Adrenal gland (tissue), 9 donors: ENCODE measurements at regions not wholly inside any gene's neighbourhood (a gene's known extent, or its start where the extent isn't known, plus 50 kb on each side); places are given as distances from the start of the nearest gene placed in this dataset.

Source experiments
- DNase-seq, 7 donors: peaks; one replicate each; pipeline ENCODE4 v3.0.0-alpha.2; 2019 to 2020
- H3K27ac ChIP-seq, 5 donors: fragments of 200-600 bp; sonication (generic) in 4 of 5; 1 replicate in 3 of 5; 2 replicates in 2 of 5; pipeline versions ENCODE4 v1.5.1 to v1.8.0; 2016 to 2020; ENCODE audit warnings: mild to moderate bottlenecking in 1 of 5
- H3K27me3 ChIP-seq: fragments of 200-600 bp; 2 replicates; pipeline ENCODE4 v1.8.0; 2021
- H3K36me3 ChIP-seq, 2 donors: fragments of 200-600 bp; replicated peaks in 1 of 2; 1 replicate in 1 of 2; 2 replicates in 1 of 2; pipeline versions ENCODE4 v1.5.1 to v1.8.0; 2018 to 2022
- H3K4me1 ChIP-seq, 2 donors: fragments of 200-600 bp; replicated peaks in 1 of 2; 1 replicate in 1 of 2; 2 replicates in 1 of 2; pipeline versions ENCODE4 v1.5.1 to v1.8.0; 2018 to 2021
- H3K4me3 ChIP-seq, 4 donors: fragments of 200-600 bp; sonication (generic) in 3 of 4; one replicate each; pipeline ENCODE4 v1.5.1; 2016 to 2018
- H3K9me3 ChIP-seq, 3 donors: fragments of 200-600 bp; sonication (generic) in 1 of 3; replicated peaks in 1 of 3; 1 replicate in 2 of 3; 2 replicates in 1 of 3; pipeline versions ENCODE4 v1.5.1 to v1.8.0; 2016 to 2021
- CTCF ChIP-seq, 6 experiments: fragments of 450-650 bp in 4 of 6; fragments of 200-600 bp in 2 of 6; sonication (generic) in 1 of 6; IDR thresholded peaks; 1 replicate in 5 of 6; 2 replicates in 1 of 6; pipeline versions ENCODE4 v1.5.1 to v1.8.0; 2016 to 2021; ENCODE audit warnings: antibody characterized with exemption in 6 of 6, mild to moderate bottlenecking in 2 of 6, moderate library complexity in 1 of 6
- POLR2A ChIP-seq, 2 donors: fragments of 450-650 bp; IDR thresholded peaks; one replicate each; pipeline ENCODE4 v1.6.1; 2017; ENCODE audit warnings: antibody characterized with exemption in 2 of 2, mild to moderate bottlenecking in 2 of 2, moderate library complexity in 1 of 2
- WGBS, 4 donors: extraction: QIAGEN DNeasy Blood & Tissue Kit in 2 of 4; methylation state at CpG; one replicate each; pipeline versions ENCODE4 v1.1.5 to v1.1.7; 2013 to 2017; 5-methylcytosine and 5-hydroxymethylcytosine counted together
- intact Hi-C, 2 donors: fragments of 100-400 bp; cut with DNase I; formaldehyde crosslinking; loops; one replicate each; pipeline versions ENCODE4 v1.14.1 to v1.15.0; 2022 to 2023
- donor health status: healthy with polysubstance abuse.
- donor health status: Bipolar disorder and iron deficiency.
- donor health status: DM: yes; HTN: yes; CAD: no.
- donor health status: DM: no; HTN: no; CAD: no.
- donor health status: DM: no; HTN: no; CAD: no.

DNA sequence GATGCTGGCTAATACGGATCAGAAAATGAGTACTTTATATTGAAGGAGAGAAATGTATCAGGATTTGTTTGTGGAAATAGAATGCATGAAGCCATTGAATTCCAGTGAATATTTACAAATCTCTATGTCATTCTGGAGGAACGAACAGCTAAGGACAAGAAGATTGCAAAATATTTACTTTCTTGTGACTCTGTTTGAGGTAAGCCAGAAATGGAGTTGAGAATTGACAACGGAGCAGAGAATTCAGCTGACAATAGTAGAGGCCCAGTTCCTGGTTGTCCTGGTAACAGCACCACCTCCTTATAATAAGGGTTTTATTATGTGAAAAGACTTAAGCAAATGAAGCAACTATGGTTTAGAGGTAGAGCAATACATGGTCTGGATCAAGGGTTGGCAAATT, 349.2 kb downstream of the ADCYAP1 start:
- Histone ChIP-seq H3K4me3 (no peak overlapping the region), H3K27me3 (no peaks in the 10 kb centered on the region), H3K27ac (no peak overlapping the region), H3K9me3 (no peaks in the 10 kb centered on the region), H3K4me1 (no peaks in the 10 kb centered on the region), H3K36me3 (no peaks in the 10 kb centered on the region)
- TF ChIP-seq CTCF (IDR thresholded peaks at IDR 0.05) (no peak), POLR2A (IDR thresholded peaks at IDR 0.05) (no peak)
- DNase-seq = no peak
- intact Hi-C loops = no loop called here
- 64 to 79% (median 66%) methylated on average over 3 of the region's 3 CpGs for WGBS, 4 donors

DNA sequence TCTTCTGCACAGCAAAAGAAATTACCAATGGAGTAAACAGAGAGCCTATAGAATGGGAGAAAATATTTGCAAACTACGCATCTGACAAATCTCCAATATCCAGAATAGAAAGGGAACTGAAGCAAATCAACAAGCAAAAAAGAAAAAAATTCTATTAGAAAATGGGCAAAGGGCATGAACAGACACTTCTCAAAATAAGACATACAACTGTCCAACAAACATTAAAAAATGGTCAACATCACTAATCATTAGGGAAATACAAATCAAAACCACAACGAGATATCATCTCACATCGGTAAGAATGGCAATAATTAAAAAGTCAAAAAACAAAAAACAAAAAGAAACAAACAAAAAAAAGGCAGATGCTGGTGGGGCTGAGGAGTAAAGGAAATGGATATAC, 356.4 kb downstream of the ADCYAP1 start:
- Histone ChIP-seq H3K4me3 (no peak overlapping the region), H3K27ac (no peak overlapping the region), H3K36me3 (no peaks in the 10 kb centered on the region), H3K27me3 (no peaks in the 10 kb centered on the region), H3K9me3 (no peaks in the 10 kb centered on the region), H3K4me1 (no peaks in the 10 kb centered on the region)
- no peak for DNase-seq
- intact Hi-C loops = no loop called here
- WGBS, 4 donors = 87 to 91% (median 88%) methylated on average over 3 of the region's 3 CpGs
- no peak for TF ChIP-seq POLR2A (IDR thresholded peaks at IDR 0.05)
- TF ChIP-seq CTCF (IDR thresholded peaks at IDR 0.05) = no peak

- Histone ChIP-seq H3K36me3 (no peaks in the 10 kb centered on the region), H3K27me3 (no peaks in the 10 kb centered on the region), H3K27ac (no peak overlapping the region), H3K4me3 (no peak overlapping the region), H3K9me3 (no peaks in the 10 kb centered on the region), H3K4me1 (no peaks in the 10 kb centered on the region)
- TF ChIP-seq POLR2A (IDR thresholded peaks at IDR 0.05) (no peak), CTCF (IDR thresholded peaks at IDR 0.05) (no peak)
- no peak for DNase-seq
- WGBS, 4 donors = 56 to 61% (median 57%) methylated on average over 2 of the region's 2 CpGs
- intact Hi-C loops = no loop called here
Observed at GRCh38 chr18:1267021-1267420, 362.4 kb downstream of the ADCYAP1 start.

- intact Hi-C loops = no loop called here
- no peaks in the 10 kb centered on the region for H3K9me3 ChIP-seq
- no peak overlapping the region for H3K27ac ChIP-seq
- DNase-seq = no peak
- WGBS, 4 donors = 49 to 64% (median 54%) methylated on average over 2 of the region's 2 CpGs
- H3K36me3 ChIP-seq = no peaks in the 10 kb centered on the region
- no peaks in the 10 kb centered on the region for H3K4me1 ChIP-seq
- H3K27me3 ChIP-seq = no peaks in the 10 kb centered on the region
- TF ChIP-seq POLR2A (IDR thresholded peaks at IDR 0.05) (no peak), CTCF (IDR thresholded peaks at IDR 0.05) (no peak)
- H3K4me3 ChIP-seq = no peak overlapping the region
Observed at GRCh38 chr18:1270081-1270480, 365.4 kb downstream of the ADCYAP1 start.
